Testis (tissue), 2 donors: ENCODE measurements at regions not wholly inside any gene's neighbourhood (a gene's known extent, or its start where the extent isn't known, plus 50 kb on each side); places are given as distances from the start of the nearest gene placed in this dataset.

ENCODE experiments used
- CTCF ChIP-seq, 3 experiments: fragments of 450-650 bp in 2 of 3; fragments of 200-600 bp in 1 of 3; sonication (generic) in 1 of 3; IDR thresholded peaks; one replicate each; pipeline ENCODE4 v1.5.1; 2016 to 2019; ENCODE audit warnings: antibody characterized with exemption in 3 of 3, mild to moderate bottlenecking in 2 of 3, moderate library complexity in 1 of 3
- POLR2A ChIP-seq: fragments of 450-650 bp; IDR thresholded peaks from one replicate; pipeline ENCODE4 v1.6.1; 2017; ENCODE audit warnings: antibody characterized with exemption, mild to moderate bottlenecking, moderate library complexity

- no peak for TF ChIP-seq POLR2A
- TF ChIP-seq CTCF (IDR thresholded peaks at IDR 0.05): no peak
These were observed 146.8 kb upstream of the FBXL17 start for GRCh38 chr5:108528655-108529054.
